Transverse colon (tissue), 4 donors: ENCODE measurements at regions not wholly inside any gene's neighbourhood (a gene's known extent, or its start where the extent isn't known, plus 50 kb on each side); places are given as distances from the start of the nearest gene placed in this dataset.

ENCODE experiments used
- DNase-seq: peaks from one replicate; pipeline ENCODE4 v3.0.0-alpha.2; 2019
- H3K27ac ChIP-seq, 4 donors: fragments of 200-600 bp; sonication (generic); 2 replicates each; pipeline ENCODE4 v1.5.1; 2016 to 2018; ENCODE audit warnings: inconsistent platforms in 4 of 4
- H3K27me3 ChIP-seq: fragments of 200-600 bp; sonication (generic); 2 replicates; pipeline ENCODE4 v1.5.1; 2017; ENCODE audit warnings: inconsistent platforms
- H3K36me3 ChIP-seq, 4 donors: fragments of 200-600 bp; sonication (generic); 2 replicates each; pipeline ENCODE4 v1.5.1; 2017 to 2019; ENCODE audit warnings: inconsistent platforms in 4 of 4
- H3K4me1 ChIP-seq, 4 donors: fragments of 200-600 bp; sonication (generic); 2 replicates each; pipeline ENCODE4 v1.5.1; 2017 to 2020; ENCODE audit warnings: inconsistent platforms in 4 of 4
- H3K4me3 ChIP-seq, 4 donors: fragments of 200-600 bp; sonication (generic); 1 replicate in 1 of 4; 2 replicates in 3 of 4; pipeline versions ENCODE4 v1.5.1 to v1.6.1; 2017 to 2019; ENCODE audit warnings: inconsistent platforms in 4 of 4
- H3K9me3 ChIP-seq, 2 donors: fragments of 200-600 bp; sonication (generic); 2 replicates each; pipeline ENCODE4 v1.5.1; 2017 to 2019; ENCODE audit warnings: inconsistent platforms in 2 of 2
- EP300 ChIP-seq: sonication (generic); formaldehyde crosslinking; IDR thresholded peaks from one replicate; pipeline ENCODE4 v1.6.1; 2017; ENCODE audit warnings: antibody characterized with exemption, low read depth
- POLR2A ChIP-seq: fragments of 450-650 bp; IDR thresholded peaks from one replicate; pipeline ENCODE4 v1.6.1; 2016; ENCODE audit warnings: antibody characterized with exemption, mild to moderate bottlenecking, moderate library complexity
- POLR2AphosphoS5 ChIP-seq, 3 donors: sonication (generic); formaldehyde crosslinking; IDR thresholded peaks; one replicate each; pipeline ENCODE4 v1.6.1; 2016; ENCODE audit warnings: antibody characterized with exemption in 3 of 3
- WGBS, 2 donors: methylation state at CpG; one replicate each; pipeline ENCODE4 v1.1.5; 2018; ENCODE audit warnings: low coverage in 1 of 2; 5-methylcytosine and 5-hydroxymethylcytosine counted together
- in situ Hi-C, 4 donors: fragments of 200-750 bp; cut with MboI; loops; one replicate each; pipeline versions ENCODE4 v1.15.0 to v1.15.1; 2017; ENCODE audit warnings: low sequenced_read_pairs in 3 of 4, low pct_ligation_motif_present in 1 of 4, low pct_unique_long_range_greater_than_20kb in 1 of 4
- intact Hi-C: fragments of 100-400 bp; cut with DNase I; formaldehyde crosslinking; loops from one replicate; pipeline ENCODE4 v1.15.1; 2023; ENCODE audit warnings: low total_unique reads
- TF ChIP-seq, protein P1 (sequence below), 5 experiments: fragments of 200-600 bp in 3 of 5; fragments of 450-650 bp in 2 of 5; sonication (generic) in 3 of 5; IDR thresholded peaks; 1 replicate in 2 of 5; 2 replicates in 3 of 5; pipeline ENCODE4 v1.5.1; 2016 to 2017; ENCODE audit warnings: antibody characterized with exemption in 5 of 5, inconsistent platforms in 3 of 5, mild to moderate bottlenecking in 2 of 5, moderate library complexity in 1 of 5

DNA sequence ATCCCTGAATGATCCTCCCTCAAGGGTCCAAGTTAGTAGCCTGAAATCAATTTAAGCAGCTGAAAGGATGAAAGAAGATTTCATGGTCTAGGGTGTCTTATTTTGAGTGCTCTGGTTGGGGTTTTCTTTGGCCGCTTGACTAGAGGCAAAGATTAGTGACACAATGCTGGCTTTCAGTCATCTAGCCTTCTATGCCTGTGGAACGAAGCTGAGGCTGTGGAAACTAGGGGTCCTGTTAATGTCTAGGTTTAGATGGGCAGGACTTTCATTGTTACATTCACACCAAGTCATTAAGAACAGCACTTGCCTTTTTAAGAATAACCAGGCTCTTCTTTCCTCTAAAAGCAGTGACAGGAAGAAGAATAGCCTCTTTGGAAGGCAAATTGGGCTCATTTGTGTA is 253.8 kb upstream of the E2F7 start:
- intact Hi-C loops: no loop called here
- 71 to 80% methylated on average over 1 to 2 of the region's 2 CpGs for WGBS, 2 donors
- H3K27ac ChIP-seq: no peak overlapping the region
- H3K4me3 ChIP-seq: no peak overlapping the region
- TF ChIP-seq POLR2AphosphoS5 (IDR thresholded peaks at IDR 0.05) (no peak), POLR2A (no peak), EP300 (no peak)
- TF ChIP-seq, protein P1, sequence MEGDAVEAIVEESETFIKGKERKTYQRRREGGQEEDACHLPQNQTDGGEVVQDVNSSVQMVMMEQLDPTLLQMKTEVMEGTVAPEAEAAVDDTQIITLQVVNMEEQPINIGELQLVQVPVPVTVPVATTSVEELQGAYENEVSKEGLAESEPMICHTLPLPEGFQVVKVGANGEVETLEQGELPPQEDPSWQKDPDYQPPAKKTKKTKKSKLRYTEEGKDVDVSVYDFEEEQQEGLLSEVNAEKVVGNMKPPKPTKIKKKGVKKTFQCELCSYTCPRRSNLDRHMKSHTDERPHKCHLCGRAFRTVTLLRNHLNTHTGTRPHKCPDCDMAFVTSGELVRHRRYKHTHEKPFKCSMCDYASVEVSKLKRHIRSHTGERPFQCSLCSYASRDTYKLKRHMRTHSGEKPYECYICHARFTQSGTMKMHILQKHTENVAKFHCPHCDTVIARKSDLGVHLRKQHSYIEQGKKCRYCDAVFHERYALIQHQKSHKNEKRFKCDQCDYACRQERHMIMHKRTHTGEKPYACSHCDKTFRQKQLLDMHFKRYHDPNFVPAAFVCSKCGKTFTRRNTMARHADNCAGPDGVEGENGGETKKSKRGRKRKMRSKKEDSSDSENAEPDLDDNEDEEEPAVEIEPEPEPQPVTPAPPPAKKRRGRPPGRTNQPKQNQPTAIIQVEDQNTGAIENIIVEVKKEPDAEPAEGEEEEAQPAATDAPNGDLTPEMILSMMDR (IDR thresholded peaks at IDR 0.05): no peak
- in situ Hi-C loops: no loop called here
- peaks cover 0 to 3% (median under 1%) of the 10 kb centered on the region in 4 donors for H3K4me1 ChIP-seq
- peaks cover 3% of the 10 kb centered on the region for H3K27me3 ChIP-seq
- no peaks in the 10 kb centered on the region for H3K9me3 ChIP-seq
- no peaks in the 10 kb centered on the region for H3K36me3 ChIP-seq
- DNase-seq: no peak

DNA sequence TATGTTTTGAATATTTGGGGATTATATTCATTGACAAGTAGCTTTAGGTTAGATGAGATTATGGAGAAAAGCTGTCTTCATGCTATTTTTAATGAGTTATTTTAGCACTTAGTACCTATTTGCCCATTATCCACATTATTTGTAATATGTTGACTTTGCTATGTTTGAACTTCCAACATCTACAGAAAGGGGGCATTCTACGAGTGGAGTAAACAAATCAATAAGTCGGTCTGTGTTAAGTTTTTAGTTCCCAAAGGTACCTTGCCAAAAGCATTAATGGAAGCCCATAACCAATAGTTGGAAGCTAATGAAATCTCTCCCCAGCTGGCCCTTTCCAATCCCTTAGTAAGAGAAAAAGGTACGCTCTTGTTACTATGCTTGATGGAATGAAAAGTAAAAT is 250.0 kb upstream of the E2F7 start:
- no peak for DNase-seq
- H3K27ac ChIP-seq: no peak overlapping the region
- intact Hi-C loops: no loop called here
- in situ Hi-C loops: no loop called here
- no peaks in the 10 kb centered on the region for H3K9me3 ChIP-seq
- H3K36me3 ChIP-seq: no peaks in the 10 kb centered on the region
- TF ChIP-seq POLR2A: no peak
- TF ChIP-seq POLR2AphosphoS5 (IDR thresholded peaks at IDR 0.05): no peak
- TF ChIP-seq EP300: no peak
- TF ChIP-seq, protein P1 (IDR thresholded peaks at IDR 0.05): no peak
- H3K4me3 ChIP-seq: no peak overlapping the region
- 85 to 100% methylated on average over 2 to 3 of the region's 3 CpGs for WGBS, 2 donors
- H3K4me1 ChIP-seq: no peaks in the 10 kb centered on the region
- H3K27me3 ChIP-seq: no peaks in the 10 kb centered on the region

DNA sequence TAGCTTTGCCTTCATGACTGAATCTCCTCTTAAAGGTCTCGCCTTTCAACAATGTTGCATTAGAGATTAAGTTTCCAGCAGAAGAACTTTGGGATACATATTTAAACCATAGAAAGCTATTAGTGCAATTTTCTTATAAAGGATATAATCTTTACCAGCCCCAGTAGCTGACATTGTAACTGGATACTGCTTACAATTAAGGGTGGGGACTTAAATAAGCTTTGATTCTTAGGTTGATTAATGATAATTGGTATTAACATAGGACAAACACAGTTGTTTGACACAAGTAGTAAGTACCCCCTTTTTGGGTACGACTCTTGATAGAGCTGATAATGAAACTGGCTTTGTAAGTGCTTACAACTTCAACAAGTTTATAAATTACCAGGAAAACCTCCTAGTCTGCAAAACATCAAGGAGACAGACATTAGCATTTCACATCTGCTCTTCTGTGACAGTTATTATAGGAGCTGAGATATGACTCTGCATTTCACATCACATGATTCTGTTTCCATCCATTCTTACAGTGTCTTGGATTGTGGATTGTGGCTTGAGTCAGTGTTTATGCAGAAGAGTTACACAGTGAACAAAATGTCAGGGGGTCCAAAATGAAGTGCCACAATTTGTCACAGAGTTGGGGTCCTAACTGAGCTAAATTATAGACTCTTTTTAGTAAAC is 249.1 kb upstream of the E2F7 start:
- no peak overlapping the region for H3K27ac ChIP-seq
- 66 to 67% methylated on average over 2 of the region's 2 CpGs for WGBS, 2 donors

DNA sequence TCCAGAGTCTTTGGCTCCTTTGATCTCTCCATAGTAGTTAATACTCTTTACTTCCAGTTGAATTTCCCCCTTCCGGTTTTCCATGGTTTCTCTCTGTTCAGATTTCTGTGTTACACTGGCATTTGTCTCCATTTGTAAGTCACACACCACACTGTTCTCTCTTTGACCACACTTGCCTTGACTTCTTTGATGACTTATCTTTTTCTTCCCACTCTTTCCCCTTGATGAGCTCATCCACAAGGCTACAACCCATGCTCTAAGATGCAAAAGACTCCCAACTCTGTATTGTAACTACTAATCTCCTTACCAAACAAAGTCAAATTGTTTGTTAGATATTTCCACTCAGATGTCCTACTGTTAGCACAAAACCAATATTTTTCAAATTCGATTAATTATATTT is 242.7 kb upstream of the E2F7 start:
- H3K4me3 ChIP-seq: no peak overlapping the region
- in situ Hi-C loops (no loop called here), intact Hi-C loops (no loop called here)
- no peaks in the 10 kb centered on the region for H3K4me1 ChIP-seq
- no peaks in the 10 kb centered on the region for H3K27me3 ChIP-seq
- H3K27ac ChIP-seq: no peak overlapping the region
- H3K36me3 ChIP-seq: no peaks in the 10 kb centered on the region
- 80 to 86% methylated on average over 2 of the region's 2 CpGs for WGBS, 2 donors
- TF ChIP-seq POLR2AphosphoS5 (IDR thresholded peaks at IDR 0.05): no peak
- no peak for TF ChIP-seq EP300
- no peak for TF ChIP-seq POLR2A
- TF ChIP-seq, protein P1 (IDR thresholded peaks at IDR 0.05): no peak
- no peaks in the 10 kb centered on the region for H3K9me3 ChIP-seq
- no peak for DNase-seq

More for the DNA sequence above, 249.1 kb upstream of the E2F7 start:
- no peaks in the 10 kb centered on the region for H3K9me3 ChIP-seq
- no peaks in the 10 kb centered on the region for H3K27me3 ChIP-seq
- no peaks in the 10 kb centered on the region for H3K4me1 ChIP-seq
- in situ Hi-C loops: no loop called here
- no peak overlapping the region for H3K4me3 ChIP-seq
- H3K36me3 ChIP-seq: no peaks in the 10 kb centered on the region
- no peak for DNase-seq
- TF ChIP-seq, protein P1 (IDR thresholded peaks at IDR 0.05): no peak
- no peak for TF ChIP-seq EP300
- no peak for TF ChIP-seq POLR2AphosphoS5 (IDR thresholded peaks at IDR 0.05)
- no peak for TF ChIP-seq POLR2A
- intact Hi-C loops: loop anchor here (5.0 kb wide), 1 partner anchor 652 kb away; no protein-coding TSS in a partner anchor
